BE2C (cell line): ENCODE measurements at regions not wholly inside any gene's neighbourhood (a gene's known extent, or its start where the extent isn't known, plus 50 kb on each side); places are given as distances from the start of the nearest gene placed in this dataset.

ENCODE experiments used
- DNase-seq: peaks from one replicate; pipeline ENCODE4 v3.0.0-alpha.2; 2020
- H3K27me3 ChIP-seq: fragments of 250-450 bp; sonication (Bioruptor Pico); 2 replicates; pipeline ENCODE4 v1.5.1; 2020; ENCODE audit warnings: mild to moderate bottlenecking
- H3K36me3 ChIP-seq: fragments of 250-450 bp; sonication (Bioruptor Pico); 2 replicates; pipeline ENCODE4 v1.5.1; 2020; ENCODE audit warnings: mild to moderate bottlenecking
- H3K4me1 ChIP-seq: fragments of 250-450 bp; sonication (Bioruptor Pico); 2 replicates; pipeline ENCODE4 v1.5.1; 2020
- H3K4me3 ChIP-seq: 2 replicates; pipeline ENCODE4 v1.5.1; 2011; ENCODE audit warnings: low read depth, low read length
- H3K9me3 ChIP-seq: fragments of 250-450 bp; sonication (Bioruptor Pico); 2 replicates; pipeline ENCODE4 v1.5.1; 2020
- TF ChIP-seq, protein P1 (sequence below): IDR thresholded peaks from 2 replicates; pipeline ENCODE4 v1.5.1; 2012; ENCODE audit warnings: mild to moderate bottlenecking, low read depth, low read length

DNA sequence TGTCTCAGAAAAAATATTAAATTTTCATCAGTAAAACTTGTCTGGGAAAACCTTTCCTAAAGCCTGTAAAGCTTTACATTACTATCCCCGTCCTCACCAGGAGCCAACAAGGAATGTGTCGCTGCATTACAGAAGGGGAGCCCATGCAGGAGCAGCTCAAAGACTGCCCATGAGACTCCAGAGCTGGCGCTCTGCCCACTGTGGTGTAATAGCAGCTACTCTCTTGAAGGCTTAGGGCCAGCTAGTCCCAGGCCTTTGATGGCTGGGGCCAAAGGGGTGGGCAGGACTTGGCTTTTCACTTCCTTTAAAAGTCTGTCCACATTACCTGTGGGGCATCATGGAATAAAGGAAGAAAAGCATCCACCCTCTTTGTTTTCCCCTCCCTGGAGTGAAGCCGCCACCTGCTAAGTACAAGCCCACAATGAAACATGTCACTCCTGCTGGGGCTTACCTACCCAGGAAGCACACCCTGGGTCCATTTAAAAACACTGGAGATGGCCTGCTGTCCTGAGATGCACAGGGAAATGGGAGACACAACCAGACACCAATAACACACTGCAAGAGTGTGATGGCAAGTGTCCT, 150.7 kb downstream of the ADAMTS15 start:
- Histone ChIP-seq H3K27me3 (no peaks in the 10 kb centered on the region), H3K9me3 (no peaks in the 10 kb centered on the region; the same call in 1 of the 2 replicates), H3K36me3 (no peaks in the 10 kb centered on the region), H3K4me1 (peaks cover 10% of the 10 kb centered on the region), H3K4me3 (no peak overlapping the region)
- no peak for DNase-seq
- TF ChIP-seq, protein P1, sequence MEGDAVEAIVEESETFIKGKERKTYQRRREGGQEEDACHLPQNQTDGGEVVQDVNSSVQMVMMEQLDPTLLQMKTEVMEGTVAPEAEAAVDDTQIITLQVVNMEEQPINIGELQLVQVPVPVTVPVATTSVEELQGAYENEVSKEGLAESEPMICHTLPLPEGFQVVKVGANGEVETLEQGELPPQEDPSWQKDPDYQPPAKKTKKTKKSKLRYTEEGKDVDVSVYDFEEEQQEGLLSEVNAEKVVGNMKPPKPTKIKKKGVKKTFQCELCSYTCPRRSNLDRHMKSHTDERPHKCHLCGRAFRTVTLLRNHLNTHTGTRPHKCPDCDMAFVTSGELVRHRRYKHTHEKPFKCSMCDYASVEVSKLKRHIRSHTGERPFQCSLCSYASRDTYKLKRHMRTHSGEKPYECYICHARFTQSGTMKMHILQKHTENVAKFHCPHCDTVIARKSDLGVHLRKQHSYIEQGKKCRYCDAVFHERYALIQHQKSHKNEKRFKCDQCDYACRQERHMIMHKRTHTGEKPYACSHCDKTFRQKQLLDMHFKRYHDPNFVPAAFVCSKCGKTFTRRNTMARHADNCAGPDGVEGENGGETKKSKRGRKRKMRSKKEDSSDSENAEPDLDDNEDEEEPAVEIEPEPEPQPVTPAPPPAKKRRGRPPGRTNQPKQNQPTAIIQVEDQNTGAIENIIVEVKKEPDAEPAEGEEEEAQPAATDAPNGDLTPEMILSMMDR: no peak

DNA sequence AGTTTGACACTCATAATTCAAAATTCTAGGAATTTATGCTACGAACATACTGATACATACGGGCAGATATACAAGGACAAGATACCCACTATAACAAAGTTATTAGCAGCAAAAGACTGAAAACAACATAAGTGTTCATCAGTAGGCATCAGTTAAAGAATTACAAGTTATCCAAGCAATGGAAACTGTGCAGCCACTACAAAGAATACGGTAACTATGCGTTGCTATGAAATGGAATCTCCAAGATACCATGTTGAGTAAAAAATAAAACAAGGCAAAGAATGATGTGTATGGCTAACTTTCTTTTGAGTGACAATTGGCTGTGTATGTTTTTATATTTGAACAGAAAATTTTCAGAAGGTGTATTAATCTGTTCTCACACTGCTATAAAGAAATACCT, 151.7 kb downstream of the ADAMTS15 start:
- no peak for DNase-seq
- TF ChIP-seq, protein P1: no peak
- H3K36me3 ChIP-seq: no peaks in the 10 kb centered on the region
- H3K4me3 ChIP-seq: no peak overlapping the region
- H3K4me1 ChIP-seq: peaks cover 10% of the 10 kb centered on the region
- no peaks in the 10 kb centered on the region for H3K27me3 ChIP-seq
- no peaks in the 10 kb centered on the region; the same call in 1 of the 2 replicates for H3K9me3 ChIP-seq

DNA sequence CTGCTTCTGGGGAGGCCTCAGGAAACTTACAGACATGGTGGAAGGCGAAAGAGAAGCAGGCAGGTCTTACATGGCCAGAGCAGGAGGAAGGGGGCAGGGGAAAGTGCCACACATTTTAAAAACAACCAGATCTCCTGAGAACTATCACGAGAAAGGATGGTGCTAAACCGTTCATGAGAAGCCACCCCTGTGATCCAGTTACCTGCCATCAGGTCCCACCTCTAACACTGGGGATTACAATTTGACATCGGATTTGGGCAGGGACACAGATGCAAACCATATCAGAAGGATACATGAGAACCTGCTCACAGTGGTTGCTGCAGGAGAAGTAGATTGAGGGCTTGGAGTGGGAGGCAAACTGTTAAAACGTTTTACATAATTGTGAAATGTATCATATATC, 152.2 kb downstream of the ADAMTS15 start:
- H3K4me3 ChIP-seq: no peak overlapping the region
- TF ChIP-seq, protein P1: no peak
- no peaks in the 10 kb centered on the region; the same call in 1 of the 2 replicates for H3K9me3 ChIP-seq
- DNase-seq: no peak
- H3K4me1 ChIP-seq: peaks cover 10% of the 10 kb centered on the region
- H3K27me3 ChIP-seq: no peaks in the 10 kb centered on the region
- H3K36me3 ChIP-seq: no peaks in the 10 kb centered on the region

DNA sequence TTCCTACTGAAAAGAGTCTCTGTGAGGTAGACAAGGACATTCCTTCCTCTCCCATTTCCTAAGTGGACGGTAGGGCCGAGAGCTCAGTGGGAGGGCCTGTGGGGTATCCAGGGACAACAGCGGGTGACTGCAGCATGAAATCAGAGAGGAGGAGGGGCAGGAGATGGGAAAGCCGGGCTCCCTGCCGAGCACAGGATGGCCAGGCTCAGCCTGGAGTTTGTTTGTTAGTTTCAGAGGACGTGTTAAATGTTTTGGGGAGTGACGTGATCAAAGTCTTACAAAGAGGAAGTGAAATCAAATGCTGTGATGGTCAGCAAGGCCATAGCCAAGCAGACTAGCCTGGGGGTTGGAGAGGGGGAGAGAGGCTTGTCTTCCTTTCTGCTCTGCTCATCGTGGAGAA, 152.7 kb downstream of the ADAMTS15 start:
- TF ChIP-seq, protein P1: no peak
- Histone ChIP-seq H3K36me3 (no peaks in the 10 kb centered on the region), H3K9me3 (no peaks in the 10 kb centered on the region; the same call in 1 of the 2 replicates), H3K27me3 (no peaks in the 10 kb centered on the region), H3K4me3 (no peak overlapping the region), H3K4me1 (peaks cover 10% of the 10 kb centered on the region)
- no peak for DNase-seq

DNA sequence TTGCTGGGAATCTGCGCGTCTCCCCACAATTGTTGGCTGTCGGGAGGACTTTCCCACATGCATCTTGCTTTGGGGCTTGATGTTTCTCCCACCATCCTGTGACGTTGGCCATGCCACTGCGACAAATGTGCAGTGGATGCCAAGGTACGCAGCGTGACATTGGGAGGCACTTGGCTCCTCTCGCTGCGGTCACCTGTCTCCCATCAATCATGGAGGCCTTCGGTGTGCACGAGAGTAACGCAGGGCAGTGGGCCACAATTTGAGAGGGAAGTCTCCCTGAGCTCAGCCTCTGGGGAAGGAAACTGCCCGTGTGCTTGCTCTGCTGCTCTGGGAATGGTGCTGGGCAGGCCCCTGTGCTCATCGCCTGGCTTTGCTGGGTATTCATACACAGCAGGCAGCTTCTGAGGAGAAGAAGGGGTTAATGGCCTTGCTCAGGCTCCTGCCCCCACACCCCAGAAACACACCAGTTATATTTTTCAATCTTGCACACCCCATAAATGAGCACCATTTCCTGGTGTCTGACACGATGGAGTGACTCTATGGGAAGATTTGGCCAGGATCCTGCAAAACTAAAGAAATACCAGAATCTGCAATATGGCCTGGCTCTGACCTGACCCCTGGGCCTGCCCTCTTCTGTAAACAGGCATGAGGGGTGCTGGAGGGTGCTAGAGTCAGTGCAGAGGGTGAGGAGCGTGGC, 153.5 kb downstream of the ADAMTS15 start:
- Histone ChIP-seq H3K4me1 (peaks cover 10% of the 10 kb centered on the region), H3K4me3 (no peak overlapping the region), H3K9me3 (no peaks in the 10 kb centered on the region; the same call in 1 of the 2 replicates), H3K36me3 (no peaks in the 10 kb centered on the region), H3K27me3 (no peaks in the 10 kb centered on the region)
- TF ChIP-seq, protein P1: no peak
- no peak for DNase-seq
